Endothelial cell of umbilical vein (primary cell): ENCODE measurements at regions not wholly inside any gene's neighbourhood (a gene's known extent, or its start where the extent isn't known, plus 50 kb on each side); places are given as distances from the start of the nearest gene placed in this dataset.

Experiments
- BruUV-seq: library from RNA; stranded (reverse); fragments of 400-500 nt; replicated peaks from 2 replicates; lab custom pipeline; 2021; lab: Mats Ljungman, UMichigan
- CTCF ChIA-PET: fragments of 300-600, 350-600 bp; sonication (Branson Sonifier 250); formaldehyde crosslinking; loops from one replicate; lab custom pipeline; 2021; ENCODE audit warnings: antibody characterized with exemption, inconsistent platforms; lab: Charles Lee
- POLR2A ChIA-PET: fragments of 300-600, 350-600 bp; sonication (Branson Sonifier 250); formaldehyde crosslinking; loops from one replicate; lab custom pipeline; 2021; ENCODE audit warnings: antibody characterized with exemption, inconsistent platforms; lab: Charles Lee
- DNase-seq: peaks from one replicate; pipeline ENCODE4 v3.0.0-alpha.2; 2011; ENCODE audit warnings: low read depth, low spot score
- FAIRE-seq: peaks from 2 replicates; lab custom pipeline; 2011; peaks lifted over from hg19 to GRCh38; lab: Jason Lieb, UNC
- H2AFZ ChIP-seq: 2 replicates; pipeline ENCODE4 v1.6.0; 2012; ENCODE audit warnings: low read depth, low read length, control low read depth, inconsistent platforms
- H3K27ac ChIP-seq: 2 replicates; pipeline ENCODE4 v1.5.1; 2011; ENCODE audit warnings: low read depth, mild to moderate bottlenecking, control low read depth, low read length, moderate library complexity; ENCODE audit not compliant: insufficient read depth
- H3K27me3 ChIP-seq, 2 experiments: 2 replicates each; pipeline versions ENCODE4 v1.6.0 to v1.6.1; 2011; ENCODE audit warnings: low read length in 2 of 2, mixed read lengths in 1 of 2; ENCODE audit not compliant: control insufficient read depth in 2 of 2, insufficient read depth in 2 of 2
- H3K36me3 ChIP-seq, 2 experiments: 2 replicates in 1 of 2; 3 replicates in 1 of 2; pipeline ENCODE4 v1.5.1; 2011; ENCODE audit warnings: low read length in 2 of 2, mild to moderate bottlenecking in 1 of 2, moderate library complexity in 1 of 2; ENCODE audit not compliant: control insufficient read depth in 2 of 2, insufficient read depth in 2 of 2; ENCODE audit errors: extremely low read depth in 1 of 2
- H3K4me1 ChIP-seq: 3 replicates; pipeline ENCODE4 v1.5.1; 2011; ENCODE audit warnings: mild to moderate bottlenecking, low read length; ENCODE audit not compliant: control insufficient read depth, insufficient read depth; ENCODE audit errors: extremely low read depth
- H3K4me2 ChIP-seq: 2 replicates; pipeline ENCODE4 v1.6.1; 2011; ENCODE audit warnings: low read length, control low read depth, mixed read lengths; ENCODE audit not compliant: insufficient read depth
- H3K4me3 ChIP-seq, 3 experiments: fragments of 200-600 bp in 1 of 3; sonication (generic), shearing (Covaris generic) in 1 of 3; replicated peaks in 1 of 3; 2 replicates each; pipeline ENCODE4 v1.5.1; 2011 to 2016; ENCODE audit warnings: control low read depth in 3 of 3, low read length in 3 of 3, mild to moderate bottlenecking in 2 of 3, inconsistent platforms in 1 of 3, low read depth in 1 of 3, moderate library complexity in 1 of 3; ENCODE audit not compliant: insufficient read depth in 1 of 3
- H3K79me2 ChIP-seq: 2 replicates; pipeline ENCODE4 v1.6.0; 2012; ENCODE audit warnings: low read length, inconsistent platforms; ENCODE audit not compliant: control insufficient read depth, insufficient read depth
- H3K9ac ChIP-seq: replicated peaks from 2 replicates; pipeline ENCODE3; 2011; ENCODE audit warnings: low read length, control low read depth; ENCODE audit not compliant: insufficient read depth; ENCODE audit errors: extremely low read depth
- H3K9me1 ChIP-seq: replicated peaks from 3 replicates; pipeline ENCODE4 v1.6.0; 2011; ENCODE audit warnings: mild to moderate bottlenecking, low read length; ENCODE audit not compliant: control insufficient read depth, insufficient read depth; ENCODE audit errors: extremely low read depth
- H3K9me3 ChIP-seq: replicated peaks from 2 replicates; pipeline ENCODE4 v1.5.1; 2012; ENCODE audit warnings: low read length, inconsistent platforms; ENCODE audit not compliant: control insufficient read depth, insufficient read depth
- H4K20me1 ChIP-seq: replicated peaks from 2 replicates; pipeline ENCODE3; 2011; ENCODE audit warnings: mild to moderate bottlenecking, low read length; ENCODE audit not compliant: control insufficient read depth, insufficient read depth; ENCODE audit errors: extremely low read depth
- EZH2 ChIP-seq: IDR thresholded peaks from 2 replicates; pipeline ENCODE4 v1.6.1; 2012; ENCODE audit warnings: borderline replicate concordance, low read depth, mild to moderate bottlenecking, moderate library complexity, low read length, inconsistent platforms; ENCODE audit not compliant: severe bottlenecking
- FOS ChIP-seq: IDR thresholded peaks from 2 replicates; pipeline ENCODE4 v1.6.1; 2011; ENCODE audit warnings: mild to moderate bottlenecking, low read length, moderate library complexity, borderline replicate concordance; ENCODE audit not compliant: insufficient read depth
- GATA2 ChIP-seq: IDR thresholded peaks from 2 replicates; pipeline ENCODE4 v1.7.0; 2011; ENCODE audit warnings: low read depth, mild to moderate bottlenecking, moderate library complexity, mixed read lengths, low read length; ENCODE audit not compliant: insufficient read length, insufficient read depth
- JUN ChIP-seq: IDR thresholded peaks from 2 replicates; pipeline ENCODE4 v1.6.1; 2011; ENCODE audit warnings: borderline replicate concordance, low read depth; ENCODE audit not compliant: insufficient read length, insufficient read depth
- MYC ChIP-seq: IDR thresholded peaks from one replicate; pipeline ENCODE4 v1.6.1; 2011; ENCODE audit warnings: mild to moderate bottlenecking, low read depth, low read length
- POLR2A ChIP-seq: IDR thresholded peaks from 2 replicates; pipeline ENCODE4 v1.6.1; 2012; ENCODE audit warnings: low read depth, mild to moderate bottlenecking, control low read depth, low read length
- POLR2AphosphoS5 ChIP-seq: IDR thresholded peaks from 2 replicates; pipeline ENCODE4 v1.6.1; 2012; ENCODE audit warnings: low read depth, mild to moderate bottlenecking, control low read depth, low read length, moderate library complexity; ENCODE audit not compliant: insufficient read depth
- dilution Hi-C: fragments of 300-500 bp; cut with MboI; formaldehyde crosslinking; loops from one replicate; pipeline ENCODE4 v1.15.0; 2019; ENCODE audit warnings: low sequenced_read_pairs; ENCODE audit not compliant: extremely low pct_ligation_motif_present
- intact Hi-C: fragments of 100-400 bp; cut with micrococcal nuclease; formaldehyde crosslinking; loops from one replicate; pipeline ENCODE4 v1.10.0; 2022
- TF ChIP-seq, protein P1 (sequence below), 2 donors: IDR thresholded peaks; 1 replicate in 1 of 2; 2 replicates in 1 of 2; pipeline ENCODE4 v1.5.1; 2011; ENCODE audit warnings: low read length in 2 of 2, mild to moderate bottlenecking in 2 of 2, moderate library complexity in 2 of 2, control low read depth in 1 of 2, inconsistent platforms in 1 of 2, low read depth in 1 of 2; ENCODE audit not compliant: insufficient read depth in 1 of 2; ENCODE audit errors: extremely low read depth in 1 of 2
- TF ChIP-seq, protein P2 (sequence below): IDR thresholded peaks from 2 replicates; pipeline ENCODE4 v1.6.1; 2011; ENCODE audit not compliant: insufficient read depth, insufficient read length

DNA sequence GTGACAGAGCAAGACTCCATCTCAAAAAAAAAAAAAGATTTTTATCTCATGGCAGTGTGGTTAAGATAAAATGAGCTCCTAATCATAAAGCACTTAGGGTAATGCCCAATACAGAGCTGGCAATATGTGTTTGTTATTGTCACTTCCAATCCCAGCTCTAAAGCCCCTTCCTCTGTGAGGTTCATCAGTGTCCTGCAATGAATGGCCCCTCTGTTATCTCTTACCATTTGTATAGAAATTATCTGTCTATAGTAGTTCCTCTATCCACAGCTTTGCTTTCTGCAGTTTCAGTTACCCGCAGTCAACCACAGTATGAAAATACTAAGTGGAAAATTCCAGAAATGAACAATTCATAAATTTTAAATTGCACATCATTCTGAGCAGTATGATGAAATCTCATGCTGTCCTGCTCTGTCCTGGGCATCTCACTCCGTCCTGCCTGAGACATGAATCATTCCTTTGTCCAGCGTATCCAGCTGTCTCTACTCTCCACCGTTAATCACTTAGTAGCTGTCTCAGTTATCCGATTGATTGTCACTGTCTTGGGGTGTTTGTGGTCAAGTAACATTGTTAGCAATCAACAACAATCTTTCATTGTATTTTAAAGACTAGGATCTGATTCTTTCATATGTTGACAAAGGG is 50.2 kb upstream of the DNAH14 start:
- dilution Hi-C loops, result no loop called here
- no peaks in the 10 kb centered on the region for H4K20me1 ChIP-seq
- H3K9me3 ChIP-seq, result no peaks in the 10 kb centered on the region
- no TSS peak for BruUV-seq
- no peaks in the 10 kb centered on the region for H3K36me3 ChIP-seq
- H3K27ac ChIP-seq, result no peak overlapping the region
- no peak for FAIRE-seq
- H3K4me1 ChIP-seq, result no peaks in the 10 kb centered on the region
- CTCF ChIA-PET, result interaction anchor here (1.2 to 1.7 kb wide), 2 partner anchors 43 to 366 kb away, joined by 3 to 4 read pairs; no protein-coding TSS in a partner anchor
- H3K4me2 ChIP-seq, result no peak overlapping the region
- H3K4me3 ChIP-seq, result no peak overlapping the region
- no peaks in the 10 kb centered on the region for H3K27me3 ChIP-seq
- no peaks in the 10 kb centered on the region for H3K9me1 ChIP-seq
- H2AFZ ChIP-seq, result no peak overlapping the region
- DNase-seq, result no peak
- POLR2A ChIA-PET, result no interaction called here
- H3K79me2 ChIP-seq, result no peaks in the 10 kb centered on the region
- intact Hi-C loops, result no loop called here
- no peak overlapping the region for H3K9ac ChIP-seq
- no peak for TF ChIP-seq GATA2
- no peak for TF ChIP-seq JUN
- TF ChIP-seq FOS, result no peak
- TF ChIP-seq, protein P1, sequence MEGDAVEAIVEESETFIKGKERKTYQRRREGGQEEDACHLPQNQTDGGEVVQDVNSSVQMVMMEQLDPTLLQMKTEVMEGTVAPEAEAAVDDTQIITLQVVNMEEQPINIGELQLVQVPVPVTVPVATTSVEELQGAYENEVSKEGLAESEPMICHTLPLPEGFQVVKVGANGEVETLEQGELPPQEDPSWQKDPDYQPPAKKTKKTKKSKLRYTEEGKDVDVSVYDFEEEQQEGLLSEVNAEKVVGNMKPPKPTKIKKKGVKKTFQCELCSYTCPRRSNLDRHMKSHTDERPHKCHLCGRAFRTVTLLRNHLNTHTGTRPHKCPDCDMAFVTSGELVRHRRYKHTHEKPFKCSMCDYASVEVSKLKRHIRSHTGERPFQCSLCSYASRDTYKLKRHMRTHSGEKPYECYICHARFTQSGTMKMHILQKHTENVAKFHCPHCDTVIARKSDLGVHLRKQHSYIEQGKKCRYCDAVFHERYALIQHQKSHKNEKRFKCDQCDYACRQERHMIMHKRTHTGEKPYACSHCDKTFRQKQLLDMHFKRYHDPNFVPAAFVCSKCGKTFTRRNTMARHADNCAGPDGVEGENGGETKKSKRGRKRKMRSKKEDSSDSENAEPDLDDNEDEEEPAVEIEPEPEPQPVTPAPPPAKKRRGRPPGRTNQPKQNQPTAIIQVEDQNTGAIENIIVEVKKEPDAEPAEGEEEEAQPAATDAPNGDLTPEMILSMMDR (IDR thresholded peaks at IDR 0.05; ENCODE audit: extremely low read depth in 1 of 2, insufficient read depth in 1 of 2, low read depth in 1 of 2, low read length in 2 of 2), result no peak
- no peak for TF ChIP-seq MYC
- TF ChIP-seq POLR2AphosphoS5, result no peak
- TF ChIP-seq, protein P2, sequence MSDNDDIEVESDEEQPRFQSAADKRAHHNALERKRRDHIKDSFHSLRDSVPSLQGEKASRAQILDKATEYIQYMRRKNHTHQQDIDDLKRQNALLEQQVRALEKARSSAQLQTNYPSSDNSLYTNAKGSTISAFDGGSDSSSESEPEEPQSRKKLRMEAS, result no peak
- no peak for TF ChIP-seq EZH2
- no peak for TF ChIP-seq POLR2A
